Hepatocyte (in vitro differentiated cells): ENCODE measurements at regions not wholly inside any gene's neighbourhood (a gene's known extent, or its start where the extent isn't known, plus 50 kb on each side); places are given as distances from the start of the nearest gene placed in this dataset.
"Not testable (repeated sequence)": the region's sequence is repeated elsewhere in the genome, so short reads cannot be mapped to it uniquely, and the experiment has no call there.

Experiments
- DNase-seq: peaks from one replicate; pipeline ENCODE4 v3.0.0-alpha.2; 2016; ENCODE audit warnings: low spot score
- H2AFZ ChIP-seq: fragments of 200-600 bp; sonication (generic); 2 replicates; pipeline ENCODE4 v1.6.0; 2016; ENCODE audit warnings: antibody characterized with exemption, mild to moderate bottlenecking
- H3K27ac ChIP-seq: fragments of 200-600 bp; sonication (generic); 2 replicates; pipeline ENCODE4 v1.5.1; 2016; ENCODE audit warnings: mild to moderate bottlenecking
- H3K27me3 ChIP-seq: fragments of 200-600 bp; sonication (generic); 2 replicates; pipeline ENCODE4 v1.6.1; 2016
- H3K36me3 ChIP-seq: fragments of 200-600 bp; sonication (generic); replicated peaks from 2 replicates; pipeline ENCODE4 v1.5.1; 2016; ENCODE audit warnings: low read depth; ENCODE audit not compliant: insufficient read depth
- H3K4me1 ChIP-seq: fragments of 200-600 bp; sonication (generic); 2 replicates; pipeline ENCODE4 v1.5.1; 2016; ENCODE audit warnings: mild to moderate bottlenecking, moderate library complexity; ENCODE audit not compliant: insufficient read depth
- H3K4me2 ChIP-seq: fragments of 200-600 bp; sonication (generic); 2 replicates; pipeline ENCODE4 v1.6.0; 2016
- H3K4me3 ChIP-seq: fragments of 200-600 bp; sonication (generic); 2 replicates; pipeline ENCODE4 v1.5.1; 2016; ENCODE audit warnings: mild to moderate bottlenecking
- H3K79me2 ChIP-seq: fragments of 200-600 bp; sonication (generic); 2 replicates; pipeline ENCODE4 v1.6.0; 2017; ENCODE audit warnings: mild to moderate bottlenecking
- H3K9me2 ChIP-seq: fragments of 200-600 bp; sonication (generic); replicated peaks from 2 replicates; pipeline ENCODE4 v1.6.0; 2017; ENCODE audit warnings: mild to moderate bottlenecking; ENCODE audit not compliant: insufficient read depth
- H3K9me3 ChIP-seq: fragments of 200-600 bp; sonication (generic); 2 replicates; pipeline ENCODE4 v1.5.1; 2016; ENCODE audit warnings: low read depth, mild to moderate bottlenecking
- H4K20me1 ChIP-seq: fragments of 200-600 bp; sonication (generic); 2 replicates; pipeline ENCODE4 v1.6.0; 2016; ENCODE audit warnings: mild to moderate bottlenecking; ENCODE audit not compliant: insufficient read depth, poor library complexity, severe bottlenecking
- WGBS: methylation state at CpG from one replicate; pipeline ENCODE4 v1.1.6; 2016; ENCODE audit warnings: low lambda C conversion rate; ENCODE audit errors: missing lambda C conversion rate; 5-methylcytosine and 5-hydroxymethylcytosine counted together

DNA sequence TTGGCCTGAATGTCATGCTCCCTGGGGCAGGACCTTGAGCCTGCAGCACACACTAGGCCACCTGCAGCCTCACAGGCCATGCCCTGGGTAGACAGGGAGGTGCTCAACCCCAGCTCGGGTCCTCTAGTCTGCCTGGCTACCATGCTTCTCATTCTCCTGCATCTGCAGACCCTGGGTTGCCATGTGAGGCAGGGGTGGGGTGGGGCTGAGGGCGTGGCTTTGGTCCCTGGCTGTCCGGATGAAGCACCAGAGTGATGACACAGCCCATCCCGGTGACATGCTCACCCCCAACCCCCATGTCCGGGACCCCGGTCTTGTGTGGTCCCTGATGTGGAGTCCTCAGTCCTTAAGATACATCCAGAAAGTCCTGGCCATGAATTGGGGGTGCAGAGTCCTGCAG, 521.8 kb downstream of the GOLGA6L6 start:
- not testable (repeated sequence) for H3K4me2 ChIP-seq, H2AFZ ChIP-seq, H3K9me2 ChIP-seq, H3K27ac ChIP-seq, H3K4me3 ChIP-seq, H3K9me3 ChIP-seq, H3K27me3 ChIP-seq, H3K79me2 ChIP-seq, H3K36me3 ChIP-seq, H4K20me1 ChIP-seq, H3K4me1 ChIP-seq, DNase-seq
- 66% methylated on average over 4 of the region's 6 CpGs for WGBS

DNA sequence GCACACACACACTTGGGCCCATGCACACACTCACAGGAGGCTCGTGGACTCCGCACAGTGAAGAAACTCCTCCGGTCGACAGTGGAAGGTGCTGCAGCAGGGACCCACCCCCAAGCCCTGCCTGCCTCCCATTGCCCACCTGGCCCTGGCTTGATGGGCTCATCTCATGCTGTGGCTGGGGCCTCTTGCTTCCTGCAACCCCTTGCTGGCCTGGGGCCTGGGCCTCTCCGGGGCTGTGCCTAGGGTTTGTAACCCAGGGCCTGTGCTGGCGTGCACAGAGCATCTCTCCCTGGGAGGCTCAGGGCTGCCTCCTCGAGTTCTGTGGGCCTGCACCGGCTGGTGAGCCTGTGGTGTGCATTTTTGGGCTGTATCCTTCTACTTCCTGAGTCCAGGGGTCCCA, 524.0 kb downstream of the GOLGA6L6 start:
- H3K36me3 ChIP-seq, H3K27me3 ChIP-seq, H3K27ac ChIP-seq, H3K4me3 ChIP-seq, H3K79me2 ChIP-seq, H3K4me1 ChIP-seq, H2AFZ ChIP-seq, H3K9me2 ChIP-seq, DNase-seq, H4K20me1 ChIP-seq, H3K9me3 ChIP-seq, H3K4me2 ChIP-seq: not testable (repeated sequence)
- WGBS = 81% methylated on average over 6 of the region's 8 CpGs

DNA sequence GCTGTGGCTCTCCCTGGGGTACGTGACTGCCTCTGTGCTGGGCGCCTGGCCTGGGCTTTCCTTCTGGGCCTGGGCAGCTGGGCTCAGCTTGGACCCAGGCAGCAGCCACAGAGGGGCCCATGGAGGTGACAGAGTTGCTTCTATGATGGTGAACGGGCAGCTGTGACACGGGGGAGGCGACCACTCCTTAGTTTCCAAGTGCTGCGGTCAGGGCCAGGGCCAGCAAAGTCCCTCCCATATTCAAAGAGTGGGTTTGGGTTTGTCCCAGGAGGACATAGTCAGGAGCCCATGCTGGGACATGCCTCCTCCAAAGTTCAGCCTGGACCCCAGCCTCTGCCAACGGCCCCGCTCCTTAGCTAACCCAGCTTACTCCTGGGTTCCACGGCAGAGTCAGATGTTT, 524.7 kb downstream of the GOLGA6L6 start:
- WGBS = 84% methylated on average over 7 of the region's 9 CpGs

DNA sequence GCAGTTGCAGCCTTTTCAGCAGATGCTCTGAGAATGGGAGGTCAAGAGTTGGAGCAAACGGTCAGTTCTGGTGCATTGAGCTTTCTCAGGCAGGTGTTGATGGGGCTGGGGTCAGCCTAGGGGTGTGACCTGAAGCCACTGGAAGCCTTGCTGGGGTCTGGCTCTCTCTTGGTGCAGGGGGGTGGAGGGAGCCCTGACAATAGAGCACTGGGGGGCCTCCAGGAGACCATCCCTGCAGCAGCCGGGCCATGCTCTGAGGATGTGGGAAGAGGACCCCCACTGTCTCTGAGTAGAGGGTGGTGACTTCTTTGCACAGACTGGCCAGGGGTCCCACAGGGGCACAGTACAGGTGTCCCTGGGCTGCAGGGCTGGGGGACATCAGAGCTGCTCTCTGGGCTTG, 528.8 kb downstream of the GOLGA6L6 start:
- not testable (repeated sequence) for H3K4me3 ChIP-seq, DNase-seq, H3K9me2 ChIP-seq, H3K79me2 ChIP-seq, H3K9me3 ChIP-seq, H3K27ac ChIP-seq, H3K4me1 ChIP-seq, H2AFZ ChIP-seq, H3K27me3 ChIP-seq, H3K36me3 ChIP-seq, H4K20me1 ChIP-seq, H3K4me2 ChIP-seq
- 44% methylated on average over 2 of the region's 2 CpGs for whole genome bisulfite sequencing

More for the DNA sequence above, 524.7 kb downstream of the GOLGA6L6 start:
- not testable (repeated sequence) for H4K20me1 ChIP-seq, H3K79me2 ChIP-seq, H3K4me2 ChIP-seq, H3K9me3 ChIP-seq, H3K4me1 ChIP-seq, DNase-seq, H3K4me3 ChIP-seq, H3K36me3 ChIP-seq, H3K27ac ChIP-seq, H3K9me2 ChIP-seq, H2AFZ ChIP-seq, H3K27me3 ChIP-seq

DNA sequence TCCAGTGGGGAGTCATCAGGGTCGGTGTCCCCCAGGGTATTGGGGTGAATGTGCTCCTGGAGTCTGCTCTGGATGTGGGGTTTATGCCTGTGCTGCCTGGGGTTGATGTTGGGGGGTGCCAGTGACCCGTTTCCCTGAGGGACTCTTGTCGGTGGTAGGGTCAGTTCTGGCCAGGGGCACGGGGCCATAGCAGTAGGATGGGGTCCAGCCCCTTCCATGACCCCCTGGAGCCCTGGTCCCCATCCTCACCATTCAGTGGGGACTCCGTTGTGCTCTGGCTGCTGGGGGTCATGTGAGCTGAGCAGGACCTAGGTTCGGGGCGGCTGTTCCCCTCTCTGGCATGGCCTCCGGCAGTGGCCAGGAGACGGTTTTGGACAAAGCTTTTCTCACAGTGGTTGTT, 530.8 kb downstream of the GOLGA6L6 start:
- not testable (repeated sequence) for H4K20me1 ChIP-seq, H3K4me3 ChIP-seq, H3K36me3 ChIP-seq, H3K9me3 ChIP-seq, H3K27me3 ChIP-seq, H3K27ac ChIP-seq, H2AFZ ChIP-seq, H3K9me2 ChIP-seq, H3K4me1 ChIP-seq, H3K79me2 ChIP-seq, DNase-seq, H3K4me2 ChIP-seq
- 78% methylated on average over 8 of the region's 9 CpGs for WGBS

DNA sequence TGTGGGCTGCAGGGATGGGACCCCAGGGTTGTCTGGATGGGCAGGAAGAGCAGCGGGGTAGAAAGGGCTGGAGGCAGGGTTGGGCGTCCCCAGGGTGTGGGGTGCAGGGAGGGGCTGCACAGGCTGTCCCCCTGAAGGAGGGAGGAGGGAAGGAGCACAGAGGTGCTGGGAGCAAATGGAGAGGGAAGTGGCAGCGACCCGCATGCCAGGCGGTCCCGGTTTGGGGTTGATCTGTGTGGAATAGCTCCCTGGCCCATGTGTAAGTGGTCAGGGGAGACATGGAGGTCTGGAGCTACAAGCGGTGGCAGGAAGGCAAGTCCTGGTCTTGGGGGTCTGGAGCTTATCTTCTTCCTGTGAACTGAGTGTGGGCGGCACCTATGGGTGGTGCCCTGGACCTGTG, 532.0 kb downstream of the GOLGA6L6 start:
- not testable (repeated sequence) for H3K4me3 ChIP-seq, H3K4me1 ChIP-seq, H3K36me3 ChIP-seq, H3K4me2 ChIP-seq, H2AFZ ChIP-seq, H3K27me3 ChIP-seq, H3K9me3 ChIP-seq, H3K79me2 ChIP-seq, H3K27ac ChIP-seq, DNase-seq, H3K9me2 ChIP-seq, H4K20me1 ChIP-seq
- 83% methylated on average over 2 of the region's 8 CpGs for WGBS

DNA sequence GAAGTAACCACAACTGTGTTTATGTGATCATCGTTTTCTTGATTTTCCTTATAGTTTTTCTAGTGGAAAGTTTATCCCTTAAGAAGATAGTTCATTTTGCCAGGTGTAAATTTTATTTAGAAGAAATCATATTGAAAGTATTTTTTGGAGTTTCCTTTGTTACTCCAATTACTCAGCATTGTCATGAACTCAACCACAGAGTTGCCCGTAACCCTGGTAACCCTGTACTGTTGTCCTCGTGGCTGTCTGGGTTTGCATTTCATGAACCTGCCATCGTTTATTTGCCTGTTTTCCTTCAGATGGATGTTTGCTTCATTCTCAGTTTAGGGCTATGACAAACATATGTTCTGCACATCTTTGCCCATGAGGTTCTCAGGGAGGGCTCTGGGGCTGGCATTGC, 534.3 kb downstream of the GOLGA6L6 start:
- 60% methylated on average over 4 of the region's 4 CpGs for WGBS
- H3K4me1 ChIP-seq, H3K79me2 ChIP-seq, DNase-seq, H3K9me3 ChIP-seq, H3K9me2 ChIP-seq, H2AFZ ChIP-seq, H3K4me3 ChIP-seq, H4K20me1 ChIP-seq, H3K36me3 ChIP-seq, H3K4me2 ChIP-seq, H3K27me3 ChIP-seq, H3K27ac ChIP-seq: not testable (repeated sequence)

DNA sequence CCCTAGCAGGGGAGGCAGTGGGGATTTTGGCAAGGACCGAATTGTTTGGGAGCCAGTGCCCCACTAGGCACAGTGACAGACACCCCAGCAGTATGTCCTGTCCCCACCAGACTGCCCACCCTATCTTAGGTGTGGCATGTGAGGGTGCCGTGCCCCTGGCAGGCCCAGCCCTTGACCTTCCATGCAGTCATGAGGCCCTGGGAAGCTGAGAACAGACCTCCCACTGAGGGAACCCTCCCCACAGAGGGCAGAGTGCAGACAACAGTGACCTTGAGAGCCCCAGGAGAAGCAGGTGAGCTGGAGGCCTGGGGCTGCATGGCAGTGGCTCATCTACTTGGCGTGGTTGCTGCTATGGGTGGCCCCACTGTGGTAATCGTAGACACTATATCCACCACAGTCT, 538.1 kb downstream of the GOLGA6L6 start:
- not testable (repeated sequence) for H3K79me2 ChIP-seq, H4K20me1 ChIP-seq, H3K27me3 ChIP-seq, H3K9me3 ChIP-seq, H2AFZ ChIP-seq, H3K4me1 ChIP-seq, DNase-seq, H3K9me2 ChIP-seq, H3K27ac ChIP-seq, H3K4me3 ChIP-seq, H3K36me3 ChIP-seq, H3K4me2 ChIP-seq
- WGBS = 86% methylated on average over 4 of the region's 4 CpGs

DNA sequence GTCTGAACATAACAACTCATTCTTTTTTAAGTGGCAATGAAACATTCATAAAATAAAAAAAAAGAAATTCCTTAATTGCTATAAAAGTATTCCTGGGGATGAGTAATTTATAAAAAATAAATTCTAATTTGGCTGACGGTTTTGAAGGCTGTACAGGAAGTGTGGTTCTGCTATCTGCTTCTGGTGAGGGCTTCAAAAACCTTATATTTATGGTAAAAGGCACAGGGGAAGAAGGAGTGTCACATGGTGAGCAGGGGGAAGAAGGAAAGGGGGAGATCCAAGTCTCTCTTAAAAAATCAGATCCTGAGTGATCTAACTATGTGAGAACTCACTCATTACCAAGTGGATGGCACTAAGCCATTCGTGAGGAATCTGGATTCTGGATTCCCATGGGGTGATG, 539.0 kb downstream of the GOLGA6L6 start:
- not testable (repeated sequence) for H3K4me2 ChIP-seq, H4K20me1 ChIP-seq, H2AFZ ChIP-seq, H3K36me3 ChIP-seq, H3K27me3 ChIP-seq, DNase-seq, H3K4me3 ChIP-seq, H3K9me3 ChIP-seq, H3K9me2 ChIP-seq, H3K4me1 ChIP-seq, H3K79me2 ChIP-seq, H3K27ac ChIP-seq
- 34% methylated on average over 1 of the region's 2 CpGs for WGBS
